CD4-positive, alpha-beta T cell (primary cell): ENCODE measurements at regions not wholly inside any gene's neighbourhood (a gene's known extent, or its start where the extent isn't known, plus 50 kb on each side); places are given as distances from the start of the nearest gene placed in this dataset.

Source experiments
- ATAC-seq: fragments of 200-7000 bp; cut with Tn5 transposase; one replicate; pipeline ENCODE4 v1.10.0; 2022; ENCODE audit warnings: mild to moderate bottlenecking; ENCODE audit not compliant: poor library complexity
- CTCF ChIA-PET: fragments of 350-600 bp; sonication (Branson Sonifier 250); formaldehyde crosslinking; loops from one replicate; lab custom pipeline; 2021; ENCODE audit warnings: antibody characterized with exemption, inconsistent platforms; lab: Charles Lee
- POLR2A ChIA-PET: fragments of 350-600 bp; sonication (Branson Sonifier 250); formaldehyde crosslinking; loops from one replicate; lab custom pipeline; 2021; ENCODE audit warnings: antibody characterized with exemption, inconsistent platforms; lab: Charles Lee
- DNase-seq, 14 experiments: peaks; one replicate each; pipeline ENCODE4 v3.0.0-alpha.2; 2013 to 2020; ENCODE audit warnings: mixed read lengths in 2 of 14
- H3K27ac ChIP-seq, 2 donors: one replicate each; pipeline versions ENCODE4 v1.5.1 to v1.7.0; 2013; ENCODE audit warnings: low read length in 2 of 2, low read depth in 1 of 2, mild to moderate bottlenecking in 1 of 2
- H3K27me3 ChIP-seq, 2 experiments: 1 replicate in 1 of 2; 2 replicates in 1 of 2; pipeline versions ENCODE4 v1.6.1 to v1.7.0; 2013; ENCODE audit warnings: low read length in 2 of 2, control low read depth in 1 of 2, mild to moderate bottlenecking in 1 of 2, moderate library complexity in 1 of 2; ENCODE audit not compliant: insufficient read depth in 2 of 2, control insufficient read depth in 1 of 2
- H3K36me3 ChIP-seq: one replicate; pipeline ENCODE4 v1.6.1; 2013; ENCODE audit warnings: low read length, control low read depth; ENCODE audit not compliant: insufficient read depth
- H3K4me1 ChIP-seq: one replicate; pipeline ENCODE4 v1.6.1; 2013; ENCODE audit warnings: low read length, control low read depth; ENCODE audit not compliant: insufficient read depth
- H3K4me3 ChIP-seq: one replicate; pipeline ENCODE4 v1.5.1; 2013; ENCODE audit warnings: mild to moderate bottlenecking, low read length, moderate library complexity
- H3K9me3 ChIP-seq, 2 experiments: 1 replicate in 1 of 2; 2 replicates in 1 of 2; pipeline versions ENCODE4 v1.6.1 to v1.7.0; 2013; ENCODE audit warnings: low read length in 2 of 2, mild to moderate bottlenecking in 2 of 2, control low read depth in 1 of 2, moderate library complexity in 1 of 2; ENCODE audit not compliant: control insufficient read depth in 1 of 2, insufficient read depth in 1 of 2
- H3K27ac Mint-ChIP-seq: one replicate; pipeline ENCODE4 v1.8.0; 2020; ENCODE audit warnings: mixed read lengths
- H3K27me3 Mint-ChIP-seq: one replicate; pipeline ENCODE4 v1.8.0; 2021; ENCODE audit warnings: mixed read lengths
- H3K36me3 Mint-ChIP-seq: one replicate; pipeline ENCODE4 v1.8.0; 2021; ENCODE audit warnings: low read depth, mixed read lengths
- H3K4me1 Mint-ChIP-seq: one replicate; pipeline ENCODE4 v1.8.0; 2021; ENCODE audit warnings: low read depth, mixed read lengths
- H3K4me3 Mint-ChIP-seq: one replicate; pipeline ENCODE4 v1.8.0; 2020; ENCODE audit warnings: mild to moderate bottlenecking, mixed read lengths
- H3K9me3 Mint-ChIP-seq: one replicate; pipeline ENCODE4 v1.8.0; 2020; ENCODE audit warnings: mixed read lengths
- intact Hi-C, 2 experiments: fragments of 100-400 bp; cut with DNase I in 1 of 2; cut with micrococcal nuclease in 1 of 2; formaldehyde crosslinking; loops; one replicate each; pipeline versions ENCODE4 v1.15.1 to v1.9.0; 2023 to 2025; cut with DNase I, micrococcal nuclease
- TF ChIP-seq, protein P1 (sequence below): fragments of 200-600 bp; IDR thresholded peaks from one replicate; pipeline ENCODE4 v1.8.0; 2022; ENCODE audit warnings: antibody characterized with exemption, mild to moderate bottlenecking

DNA sequence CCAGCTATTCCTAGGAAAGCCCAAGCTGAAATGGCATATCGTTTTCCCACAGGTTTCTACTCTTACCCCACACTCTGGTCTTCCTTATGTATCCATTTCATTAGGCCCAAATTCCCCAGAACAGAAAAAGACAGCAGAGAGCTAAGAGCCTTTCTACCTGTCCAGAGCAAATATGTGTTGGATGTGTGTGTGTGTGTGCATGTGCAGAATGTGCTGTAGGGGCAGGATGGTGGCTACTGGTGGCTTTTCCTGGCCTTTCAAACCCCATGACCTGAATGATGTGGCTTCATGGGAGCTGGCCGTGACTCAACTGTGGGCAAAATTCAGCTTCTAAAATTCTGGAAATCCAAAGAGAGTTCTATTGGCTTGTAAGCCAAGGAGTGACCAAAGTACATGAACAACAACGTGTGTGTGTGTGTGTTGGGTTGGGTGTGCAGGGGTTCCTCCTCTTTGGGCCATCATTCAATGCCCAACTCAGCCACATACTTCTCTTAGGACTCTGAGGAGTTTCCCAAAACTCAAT lies 421.4 kb upstream of the CADM1 start:
- TF ChIP-seq, protein P1, sequence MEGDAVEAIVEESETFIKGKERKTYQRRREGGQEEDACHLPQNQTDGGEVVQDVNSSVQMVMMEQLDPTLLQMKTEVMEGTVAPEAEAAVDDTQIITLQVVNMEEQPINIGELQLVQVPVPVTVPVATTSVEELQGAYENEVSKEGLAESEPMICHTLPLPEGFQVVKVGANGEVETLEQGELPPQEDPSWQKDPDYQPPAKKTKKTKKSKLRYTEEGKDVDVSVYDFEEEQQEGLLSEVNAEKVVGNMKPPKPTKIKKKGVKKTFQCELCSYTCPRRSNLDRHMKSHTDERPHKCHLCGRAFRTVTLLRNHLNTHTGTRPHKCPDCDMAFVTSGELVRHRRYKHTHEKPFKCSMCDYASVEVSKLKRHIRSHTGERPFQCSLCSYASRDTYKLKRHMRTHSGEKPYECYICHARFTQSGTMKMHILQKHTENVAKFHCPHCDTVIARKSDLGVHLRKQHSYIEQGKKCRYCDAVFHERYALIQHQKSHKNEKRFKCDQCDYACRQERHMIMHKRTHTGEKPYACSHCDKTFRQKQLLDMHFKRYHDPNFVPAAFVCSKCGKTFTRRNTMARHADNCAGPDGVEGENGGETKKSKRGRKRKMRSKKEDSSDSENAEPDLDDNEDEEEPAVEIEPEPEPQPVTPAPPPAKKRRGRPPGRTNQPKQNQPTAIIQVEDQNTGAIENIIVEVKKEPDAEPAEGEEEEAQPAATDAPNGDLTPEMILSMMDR, result no peak
- ATAC-seq (no peak), DNase-seq (no peak)
- Mint-ChIP-seq H3K9me3 (peaks cover 3% of the 10 kb centered on the region), H3K36me3 (no peaks in the 10 kb centered on the region), H3K27ac (no peak overlapping the region), H3K27me3 (no peaks in the 10 kb centered on the region), H3K4me1 (no peaks in the 10 kb centered on the region), H3K4me3 (no peak overlapping the region)
- Histone ChIP-seq H3K4me3 (no peak overlapping the region), H3K9me3 (peaks cover 0 to 17% of the 10 kb centered on the region in 2 experiments), H3K27ac (no peak overlapping the region), H3K27me3 (no peaks in the 10 kb centered on the region), H3K4me1 (no peaks in the 10 kb centered on the region), H3K36me3 (no peaks in the 10 kb centered on the region)
- ChIA-PET POLR2A (no interaction called here), CTCF (no interaction called here)
- intact Hi-C loops, result no loop called here

DNA sequence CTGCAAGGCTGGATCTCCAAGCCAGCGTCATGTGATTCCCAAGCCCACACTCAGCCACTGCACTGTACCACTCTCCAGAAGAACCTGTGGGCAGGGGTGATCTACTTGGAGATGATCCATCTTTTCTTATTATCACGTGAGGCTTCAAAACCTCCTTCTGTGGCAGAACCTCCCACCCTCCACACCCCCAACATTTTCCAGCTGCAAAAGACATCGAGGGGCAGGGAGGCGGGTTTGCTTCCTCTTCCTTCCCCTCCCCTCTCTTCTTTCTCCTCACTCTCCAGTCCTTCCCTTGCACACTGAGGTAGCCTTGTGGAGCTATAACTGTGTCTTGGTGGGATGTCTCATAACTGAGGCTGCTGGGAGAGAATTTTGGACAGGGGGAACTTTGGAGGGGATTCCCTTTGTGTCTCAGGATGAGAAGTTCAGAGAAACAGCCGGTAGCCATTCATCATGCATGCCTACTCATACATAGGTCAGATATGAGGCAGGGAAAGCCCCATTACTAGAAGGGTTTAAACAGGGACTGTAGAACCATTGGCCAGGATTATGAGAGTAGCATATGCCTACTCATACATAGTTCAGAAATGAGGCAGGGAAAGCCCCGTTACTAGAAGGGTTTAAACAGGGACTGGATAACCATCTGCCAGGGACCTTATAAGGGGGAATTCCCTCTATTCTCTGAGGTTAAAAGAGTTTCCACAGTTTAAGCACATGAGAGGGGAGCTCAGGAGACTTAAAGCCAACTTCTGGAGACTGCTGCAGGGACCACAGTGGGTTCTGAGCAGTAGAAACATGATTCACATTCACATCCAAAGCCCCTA lies 420.7 kb upstream of the CADM1 start:
- ChIA-PET CTCF (no interaction called here), POLR2A (no interaction called here)
- Histone ChIP-seq H3K4me3 (no peak overlapping the region), H3K4me1 (no peaks in the 10 kb centered on the region), H3K36me3 (no peaks in the 10 kb centered on the region), H3K27ac (no peak overlapping the region), H3K9me3 (peaks cover 0 to 17% of the 10 kb centered on the region in 2 experiments), H3K27me3 (no peaks in the 10 kb centered on the region)
- DNase-seq, result peak in 2 of 14 experiments; percentile 47 to 53
- no peaks in the 10 kb centered on the region for H3K27me3 Mint-ChIP-seq
- no peak overlapping the region for H3K4me3 Mint-ChIP-seq
- no peaks in the 10 kb centered on the region for H3K4me1 Mint-ChIP-seq
- no peak overlapping the region for H3K27ac Mint-ChIP-seq
- H3K9me3 Mint-ChIP-seq, result peaks cover 3% of the 10 kb centered on the region
- intact Hi-C loops, result no loop called here
- TF ChIP-seq, protein P1, result no peak
- no peaks in the 10 kb centered on the region for H3K36me3 Mint-ChIP-seq
- no peak for ATAC-seq

DNA sequence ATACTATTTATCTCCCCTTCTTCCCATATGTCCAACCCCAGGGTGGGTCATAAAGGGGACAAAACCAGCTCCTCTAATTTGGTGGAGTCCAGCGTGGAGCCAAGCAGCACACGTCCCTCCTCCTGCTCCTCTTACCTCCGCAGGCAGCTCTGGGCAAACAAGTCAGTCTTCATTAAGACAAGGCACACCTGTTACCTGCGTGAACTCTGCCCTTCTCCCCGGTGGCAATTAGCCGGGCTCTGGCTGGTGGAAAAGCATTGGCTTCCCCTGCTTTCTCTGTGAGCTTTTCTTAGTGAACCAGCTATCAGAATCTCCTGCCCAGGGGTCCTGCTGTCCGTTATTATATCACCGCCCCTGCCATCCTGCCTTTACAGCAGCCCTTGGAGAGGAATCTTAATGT lies 418.7 kb upstream of the CADM1 start:
- peaks cover 0 to 19% of the 10 kb centered on the region in 2 experiments for H3K9me3 ChIP-seq
- no peaks in the 10 kb centered on the region for H3K4me1 ChIP-seq
- TF ChIP-seq, protein P1, result no peak
- H3K36me3 Mint-ChIP-seq, result no peaks in the 10 kb centered on the region
- no peak overlapping the region for H3K27ac ChIP-seq
- H3K4me1 Mint-ChIP-seq, result no peaks in the 10 kb centered on the region
- no peak for ATAC-seq
- no peak for DNase-seq
- H3K9me3 Mint-ChIP-seq, result peaks cover 3% of the 10 kb centered on the region
- ChIA-PET CTCF (no interaction called here), POLR2A (no interaction called here)
- no peaks in the 10 kb centered on the region for H3K27me3 Mint-ChIP-seq
- H3K27me3 ChIP-seq, result no peaks in the 10 kb centered on the region
- no peak overlapping the region for H3K4me3 Mint-ChIP-seq
- H3K36me3 ChIP-seq, result no peaks in the 10 kb centered on the region
- intact Hi-C loops, result no loop called here
- no peak overlapping the region for H3K27ac Mint-ChIP-seq
- H3K4me3 ChIP-seq, result no peak overlapping the region
